ENCODE measurements at regions not wholly inside any gene's neighbourhood (a gene's known extent, or its start where the extent isn't known, plus 50 kb on each side); places are given as distances from the start of the nearest gene placed in this dataset.

DNA sequence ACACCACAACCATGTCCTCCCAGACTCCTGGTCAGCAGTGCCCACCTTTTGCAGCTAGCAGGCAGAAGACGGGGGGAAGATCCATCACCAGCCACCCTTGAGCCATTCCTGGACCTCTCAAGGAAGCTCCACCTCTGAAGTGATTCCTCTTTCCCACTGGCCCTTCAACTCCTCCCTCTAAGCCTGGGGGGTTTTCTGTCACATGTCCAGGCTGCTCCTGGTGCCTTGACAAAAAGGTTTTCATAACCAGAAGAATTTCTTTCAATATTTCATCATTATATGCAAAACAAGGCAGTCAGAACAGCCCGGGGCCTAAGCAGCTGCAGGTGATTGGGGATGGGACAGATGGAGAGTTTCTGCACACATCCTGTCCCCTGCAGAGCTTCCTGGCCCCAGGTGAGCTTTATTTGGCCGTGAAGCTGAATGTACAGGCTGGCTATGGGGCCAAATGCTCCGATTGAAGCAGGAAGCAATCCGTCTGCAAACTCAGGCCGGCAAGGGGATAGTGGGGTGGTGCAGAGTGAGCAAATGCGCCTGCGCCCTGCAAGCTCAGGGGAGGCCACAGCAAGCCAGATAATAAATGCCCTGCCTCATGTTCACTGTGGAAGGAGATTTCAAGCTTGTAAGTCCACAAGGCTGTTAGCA, 173.5 kb downstream of the C5orf15 start:
- DNase-seq, result no peak

DNA sequence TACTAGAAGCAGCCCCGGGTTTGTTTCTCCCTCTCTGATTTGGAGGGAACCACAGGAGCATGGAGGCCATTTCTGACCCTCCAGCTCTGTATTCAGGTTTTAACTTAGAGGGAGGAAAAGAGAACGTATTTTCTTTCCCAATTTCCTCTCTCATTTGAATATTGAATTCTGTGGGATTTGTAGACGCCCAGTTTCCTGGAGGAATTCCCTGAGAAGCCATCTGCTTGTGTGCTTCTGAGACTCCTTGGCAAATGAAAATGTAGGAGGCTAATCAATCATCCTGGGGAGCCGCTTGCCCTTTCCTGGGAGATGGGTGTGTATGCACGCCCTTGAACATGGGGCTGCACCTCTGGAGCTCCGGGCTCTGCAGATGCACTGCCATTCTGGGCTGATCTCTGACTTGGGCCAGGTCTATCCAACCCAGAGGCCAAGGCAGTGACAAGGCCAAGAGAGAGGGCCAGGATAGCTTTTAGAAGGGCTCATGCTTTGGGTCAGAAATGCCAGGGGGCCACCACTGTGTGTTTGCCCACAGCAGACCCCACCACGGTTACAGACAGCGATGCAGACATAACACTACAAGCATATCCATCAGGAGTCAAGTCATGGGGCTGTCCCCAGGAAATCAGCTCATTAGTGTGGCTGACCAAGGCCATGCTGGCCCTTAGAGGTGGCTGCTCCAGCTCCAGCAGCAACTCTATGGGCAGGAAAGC, 174.5 kb downstream of the C5orf15 start:
- DNase-seq, result no peak

DNA sequence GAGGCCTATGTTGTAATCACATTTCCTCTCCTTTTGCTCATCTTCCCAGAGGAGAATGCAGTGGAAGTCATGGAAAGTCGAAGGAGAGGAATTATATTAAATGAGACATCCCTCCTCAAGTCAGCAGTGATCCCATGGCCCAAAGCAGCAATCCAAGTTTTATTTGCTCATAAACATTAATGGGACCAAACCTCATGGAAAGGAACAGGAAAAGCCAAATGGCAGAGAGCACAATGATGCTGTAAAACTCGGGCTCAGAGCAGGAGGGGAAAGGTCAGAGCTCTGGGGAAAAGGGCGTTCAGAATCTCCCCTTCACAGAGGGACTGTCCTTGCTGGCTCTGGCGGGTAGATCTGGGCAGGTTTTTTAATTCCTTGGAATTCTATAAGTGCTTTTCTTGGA, 175.8 kb downstream of the C5orf15 start:
- no peak for DNase-seq

DNA sequence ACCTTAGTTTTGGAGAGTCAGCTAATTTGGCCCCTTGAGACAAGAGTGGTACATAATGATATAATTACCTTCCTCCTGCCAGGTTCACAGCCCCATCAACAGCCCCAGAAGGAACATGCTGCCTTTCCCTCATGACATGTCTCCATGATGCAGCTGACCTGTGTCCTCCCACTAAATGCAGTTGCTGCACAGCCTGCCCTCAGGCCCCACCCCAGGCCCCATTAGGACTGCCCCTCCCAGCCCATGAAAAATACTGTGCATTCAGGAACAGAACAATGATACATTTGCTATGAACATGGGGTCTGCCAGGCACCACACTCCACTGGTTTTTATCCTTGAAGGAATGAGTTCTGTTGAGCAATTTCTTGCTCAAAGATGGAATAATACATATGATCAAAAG, 176.4 kb downstream of the C5orf15 start:
- no peak for DNase-seq

DNA sequence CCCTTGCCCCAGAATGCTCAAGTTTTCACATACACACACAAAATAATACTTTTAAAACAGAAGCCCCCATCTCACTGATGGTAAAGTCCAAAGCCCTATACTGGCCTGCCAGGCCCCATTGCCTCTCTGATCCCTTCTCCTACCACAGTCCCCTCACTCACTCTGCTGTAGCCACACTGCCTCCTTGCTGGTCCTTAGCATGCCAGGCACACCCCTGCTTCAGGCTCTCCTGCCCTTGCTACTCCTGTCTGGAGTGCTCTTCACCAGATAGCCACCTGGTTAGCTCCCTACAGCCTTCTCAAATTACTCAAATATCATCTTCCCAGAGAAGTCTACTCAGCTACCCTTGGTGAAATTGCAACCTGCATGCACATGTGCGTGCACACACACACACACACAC, 177.5 kb downstream of the C5orf15 start:
- no peak for DNase-seq

DNA sequence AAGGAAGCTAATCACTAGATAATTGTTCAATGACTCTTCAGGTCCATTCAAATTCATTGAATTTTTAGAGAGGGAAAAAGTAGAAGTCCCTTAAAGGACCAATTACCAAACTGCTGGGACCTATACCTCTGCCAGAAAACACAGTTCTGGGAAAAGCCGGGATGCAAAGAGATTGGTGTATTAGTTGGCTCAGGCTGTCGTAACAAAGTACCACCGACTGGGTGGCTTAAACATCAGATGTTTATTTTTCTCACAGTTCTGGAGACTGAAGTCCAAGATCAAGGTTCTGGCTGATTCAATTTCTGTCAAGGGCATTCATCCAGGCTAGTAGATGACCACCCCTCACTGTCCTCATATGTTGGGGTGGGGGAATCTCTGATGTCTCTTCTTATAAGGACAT, 177.1 kb upstream of the FSTL4 start:
- no peak for DNase-seq

DNA sequence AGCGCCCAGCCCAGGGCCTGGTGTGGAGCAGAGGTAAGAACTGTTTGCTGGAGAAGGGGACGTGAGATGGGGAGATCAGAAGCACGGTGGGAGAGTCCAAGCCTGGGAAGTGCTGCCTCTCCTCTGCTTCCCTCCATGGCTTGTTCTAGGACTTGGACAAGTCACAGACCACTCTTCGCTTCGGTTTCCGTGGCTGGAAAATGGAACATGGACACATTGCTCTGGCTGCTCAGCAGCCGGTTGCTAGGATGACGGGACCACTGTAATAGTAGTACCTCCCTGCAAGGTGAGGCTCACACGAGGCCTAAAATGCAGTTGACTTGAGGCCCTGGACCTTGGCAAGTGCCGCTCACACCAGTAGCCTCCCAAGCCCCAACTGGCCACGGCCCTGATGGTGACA, 175.8 kb upstream of the FSTL4 start:
- DNase-seq, result no peak

DNA sequence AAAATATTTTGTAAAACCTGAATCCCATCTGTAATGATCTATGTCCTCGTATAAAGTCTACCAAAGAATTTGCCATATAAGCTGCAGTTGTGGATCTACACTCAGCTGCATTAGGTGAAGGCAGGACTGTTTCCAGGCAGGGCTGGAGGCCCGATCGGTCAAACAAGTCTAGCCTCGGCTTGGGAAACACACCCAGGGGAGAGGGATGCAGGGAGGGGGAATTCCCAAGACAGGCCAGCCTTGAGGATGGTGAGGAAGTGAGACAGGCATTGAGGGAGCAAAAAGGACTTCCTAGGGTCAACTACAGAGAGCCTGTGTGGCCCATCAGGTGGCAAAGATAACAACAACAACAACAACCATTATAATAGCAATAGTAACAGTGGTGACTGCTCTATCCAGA, 174.1 kb upstream of the FSTL4 start:
- DNase-seq, result no peak

DNA sequence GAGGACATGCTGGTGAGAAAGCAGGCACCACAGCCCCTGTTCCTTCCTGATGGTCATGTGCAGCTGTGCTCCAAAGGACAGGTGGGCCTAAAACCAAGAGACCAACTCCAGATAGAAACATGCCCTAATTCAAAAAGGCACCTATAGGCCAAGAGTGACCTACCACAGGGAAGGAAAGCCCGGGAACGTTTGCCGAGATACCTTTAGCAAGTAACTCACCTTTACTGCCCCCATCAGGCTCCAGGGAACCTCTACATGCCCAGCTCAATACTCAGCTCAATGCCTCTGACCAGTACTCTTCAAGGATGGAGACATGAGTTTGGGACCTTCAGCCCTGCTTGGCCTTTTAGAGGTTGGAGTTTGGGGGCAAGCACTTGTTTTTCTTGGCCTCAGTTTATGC, 172.8 kb upstream of the FSTL4 start:
- DNase-seq, result no peak

DNA sequence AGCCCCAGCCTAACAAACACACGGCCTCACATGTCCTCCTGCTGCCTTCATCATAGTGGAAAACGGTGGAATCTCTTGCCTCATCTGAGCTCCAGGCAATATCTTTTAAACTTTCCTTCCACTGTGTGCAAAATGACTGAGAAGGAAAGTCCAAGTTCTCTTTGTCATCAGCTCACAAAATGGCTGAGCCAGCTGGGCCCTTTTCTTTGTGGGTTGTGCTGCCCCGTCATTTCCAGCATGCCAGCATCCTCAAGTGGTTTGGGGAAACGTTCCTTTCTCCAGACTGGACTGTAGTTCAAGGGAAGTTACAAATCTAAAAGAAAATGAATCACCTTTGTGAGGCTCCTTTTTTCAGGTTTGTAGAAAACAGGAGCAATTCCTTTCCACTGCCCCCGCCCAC, 171.1 kb upstream of the FSTL4 start:
- no peak for DNase-seq

DNA sequence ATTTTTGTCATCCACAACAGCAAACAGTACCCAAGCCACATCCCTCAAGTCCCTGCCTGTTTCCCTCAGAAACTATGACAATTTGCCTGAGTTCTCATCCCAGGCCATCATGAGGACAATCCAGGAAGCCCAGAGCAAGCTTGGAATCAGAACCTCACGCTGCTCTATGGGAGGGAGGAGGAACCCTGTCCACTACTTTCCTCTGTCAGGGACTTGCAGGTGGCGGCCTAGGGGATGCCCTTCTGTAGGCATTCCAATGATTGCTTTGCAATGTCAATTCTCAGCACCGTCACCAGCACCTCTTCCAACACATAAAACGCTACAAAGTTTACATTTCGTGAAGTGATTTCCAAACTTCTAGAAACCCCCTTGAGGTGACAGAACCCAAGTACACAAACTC, 170.4 kb upstream of the FSTL4 start:
- DNase-seq, result no peak

DNA sequence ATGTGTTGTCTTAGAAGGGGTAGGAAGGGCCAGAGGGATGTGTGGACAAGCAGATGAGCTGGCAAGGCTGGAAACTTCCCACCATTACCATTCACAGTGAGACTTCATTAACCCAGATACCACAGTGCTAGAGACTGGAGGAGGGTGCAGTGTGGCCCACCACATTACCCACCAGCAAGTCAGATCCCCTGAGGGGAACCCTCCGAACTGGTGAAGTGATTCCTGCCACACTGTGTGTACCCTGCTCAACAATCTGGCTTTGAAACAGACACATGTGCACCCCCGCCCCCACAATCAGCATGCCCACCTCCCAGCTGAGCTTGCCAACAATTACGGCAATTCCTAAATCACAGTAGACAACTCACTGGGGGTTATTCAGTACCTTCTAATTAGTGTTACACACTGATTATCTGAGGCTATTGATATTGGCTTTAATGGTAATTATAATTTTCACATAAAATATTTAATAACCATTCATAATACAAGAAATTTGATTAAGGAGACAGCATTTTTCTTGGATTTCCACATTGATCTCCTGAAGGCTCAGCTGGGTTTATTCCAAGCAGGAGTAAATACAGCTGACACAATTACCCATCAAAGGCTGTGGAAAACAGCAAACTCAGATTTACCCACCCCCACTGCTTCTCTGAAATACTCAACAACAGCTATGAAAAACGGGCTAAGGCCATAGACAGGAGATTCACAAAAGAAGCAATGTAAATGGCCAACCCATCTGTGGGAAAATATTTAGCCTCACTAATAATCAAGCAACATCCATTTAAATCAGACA, 169.3 kb upstream of the FSTL4 start:
- DNase-seq, result no peak

DNA sequence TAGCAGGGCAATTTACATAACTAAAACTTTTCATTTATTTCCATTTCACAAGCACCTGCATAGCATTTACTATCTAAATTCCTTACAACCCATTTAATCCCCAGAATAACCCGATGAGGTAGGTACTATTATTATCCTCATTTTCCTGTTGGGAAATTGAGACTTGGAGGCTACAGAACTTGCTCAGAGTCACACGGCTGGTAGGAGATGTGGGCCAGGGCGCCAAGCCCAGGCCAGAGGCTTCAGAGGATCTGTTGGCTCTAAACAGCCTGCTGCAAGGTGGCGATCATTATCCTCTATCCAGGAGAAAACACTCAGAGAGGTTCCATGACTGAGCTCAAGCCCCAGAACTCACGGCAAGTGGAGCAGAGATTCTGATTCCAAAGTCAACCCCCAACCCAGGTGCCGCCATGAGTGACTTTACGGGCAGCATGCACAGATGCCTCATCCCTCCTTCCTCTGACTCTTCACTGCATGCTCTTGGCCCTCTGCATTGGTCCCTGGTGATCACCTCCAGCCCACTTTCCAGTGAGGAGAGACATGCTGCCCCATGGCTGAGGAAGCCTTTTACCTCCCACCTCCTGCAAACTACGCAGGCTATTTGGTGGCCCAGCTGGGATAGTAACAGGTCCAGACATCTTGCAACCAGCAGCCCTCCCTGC, 168.4 kb upstream of the FSTL4 start:
- no peak for DNase-seq

DNA sequence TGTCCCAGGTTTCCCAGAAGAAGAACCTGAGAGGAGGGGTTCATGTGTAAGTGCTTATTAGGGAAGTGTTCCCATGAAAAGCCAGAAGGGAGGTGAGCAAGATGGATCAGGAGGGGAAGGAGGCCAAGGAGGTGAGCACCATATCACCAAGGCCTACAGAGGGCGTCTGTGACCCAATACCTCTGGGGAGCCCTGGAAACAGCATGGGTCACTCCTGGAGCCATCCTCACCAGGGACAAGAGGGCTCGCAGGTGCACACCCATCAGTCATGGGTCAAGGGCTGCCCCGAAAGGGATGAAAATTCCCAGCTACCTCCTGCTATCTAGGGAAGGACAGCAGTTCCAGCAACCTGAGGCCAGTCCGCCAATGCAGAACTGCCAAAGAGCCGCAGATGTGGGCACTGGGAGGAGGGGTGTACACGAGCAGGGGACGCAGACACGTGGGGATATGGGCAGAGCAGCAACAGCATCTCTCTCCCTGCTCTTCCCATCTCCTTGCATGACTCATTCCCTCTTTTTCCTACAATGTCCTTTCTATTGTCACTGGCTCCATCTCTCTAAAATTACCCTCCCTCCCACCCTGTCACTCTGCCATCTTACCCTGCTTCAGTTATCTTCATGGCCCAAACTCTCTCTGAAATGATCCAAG, 167.6 kb upstream of the FSTL4 start:
- DNase-seq, result no peak

DNA sequence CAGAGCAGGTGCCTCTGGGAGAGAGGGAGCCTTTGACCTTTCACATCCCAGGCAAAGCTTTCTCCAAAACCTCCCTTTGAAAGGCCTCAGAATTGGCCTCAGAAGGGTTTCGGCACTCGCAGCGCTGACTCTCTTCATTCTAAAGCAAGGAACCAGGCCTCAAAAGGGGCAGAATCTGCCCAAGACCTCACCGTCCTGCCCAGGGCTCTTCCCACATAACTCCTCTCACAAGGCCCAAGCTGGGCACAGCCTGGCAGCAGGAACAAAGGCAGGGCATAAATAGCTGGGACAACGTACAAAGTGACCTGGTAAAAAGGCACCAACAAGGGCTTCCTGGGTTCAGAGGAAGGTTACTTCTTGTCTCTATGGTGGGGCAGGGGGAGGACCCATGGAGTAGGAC, 166.3 kb upstream of the FSTL4 start:
- no peak for DNase-seq

DNA sequence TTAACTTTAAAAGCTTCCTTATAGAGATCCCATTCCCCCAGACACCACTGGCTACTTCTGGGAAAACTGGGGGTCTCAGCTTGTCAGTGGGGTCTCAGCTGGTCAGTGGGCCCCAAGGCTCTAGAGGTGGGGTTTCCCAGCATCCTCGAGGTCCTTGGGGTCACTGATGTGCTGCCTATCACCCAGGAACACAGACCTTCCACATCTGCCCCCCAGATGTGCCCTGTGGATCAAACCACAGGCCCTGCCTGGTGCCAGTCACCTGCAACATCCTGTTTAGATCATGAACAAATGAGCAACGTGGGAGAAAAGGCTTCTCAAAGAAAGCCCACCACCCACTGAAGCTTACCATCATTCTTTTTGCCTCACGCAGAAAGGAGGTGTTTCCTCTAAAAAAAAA, 165.6 kb upstream of the FSTL4 start:
- DNase-seq, result no peak

DNA sequence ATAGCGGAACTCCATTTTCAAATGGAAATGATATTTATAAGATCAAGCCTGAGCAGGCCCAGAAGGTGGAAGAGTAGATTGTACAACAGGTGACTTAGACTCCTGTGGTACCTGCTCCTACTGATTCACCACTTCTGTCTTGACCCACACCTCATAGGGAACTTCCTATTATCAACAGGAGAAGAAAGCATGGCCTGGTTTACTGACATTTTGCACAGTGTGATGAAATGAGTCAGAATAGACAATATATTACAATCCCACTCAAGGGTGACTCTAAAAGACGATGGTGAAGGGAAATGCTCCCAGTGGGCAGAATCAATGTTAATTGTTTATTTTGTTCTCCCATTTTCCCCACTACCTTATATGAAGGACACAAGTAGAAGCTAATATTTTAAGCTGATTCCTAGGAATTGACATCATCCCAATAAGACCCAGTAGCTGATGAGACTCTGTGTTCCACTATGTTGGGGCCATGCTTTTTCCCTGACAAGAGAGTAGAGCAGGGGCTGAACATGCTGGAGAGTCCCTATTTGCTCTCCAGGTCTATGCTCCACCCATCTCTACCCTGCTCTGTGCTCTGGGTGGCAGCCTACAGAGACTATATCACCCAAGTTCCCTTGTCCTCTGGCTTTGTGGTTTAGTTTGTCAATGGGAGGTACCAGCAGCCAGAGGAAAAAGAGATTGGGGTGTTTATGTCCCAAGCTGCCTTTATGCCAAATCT, 163.4 kb upstream of the FSTL4 start:
- no peak for DNase-seq

DNA sequence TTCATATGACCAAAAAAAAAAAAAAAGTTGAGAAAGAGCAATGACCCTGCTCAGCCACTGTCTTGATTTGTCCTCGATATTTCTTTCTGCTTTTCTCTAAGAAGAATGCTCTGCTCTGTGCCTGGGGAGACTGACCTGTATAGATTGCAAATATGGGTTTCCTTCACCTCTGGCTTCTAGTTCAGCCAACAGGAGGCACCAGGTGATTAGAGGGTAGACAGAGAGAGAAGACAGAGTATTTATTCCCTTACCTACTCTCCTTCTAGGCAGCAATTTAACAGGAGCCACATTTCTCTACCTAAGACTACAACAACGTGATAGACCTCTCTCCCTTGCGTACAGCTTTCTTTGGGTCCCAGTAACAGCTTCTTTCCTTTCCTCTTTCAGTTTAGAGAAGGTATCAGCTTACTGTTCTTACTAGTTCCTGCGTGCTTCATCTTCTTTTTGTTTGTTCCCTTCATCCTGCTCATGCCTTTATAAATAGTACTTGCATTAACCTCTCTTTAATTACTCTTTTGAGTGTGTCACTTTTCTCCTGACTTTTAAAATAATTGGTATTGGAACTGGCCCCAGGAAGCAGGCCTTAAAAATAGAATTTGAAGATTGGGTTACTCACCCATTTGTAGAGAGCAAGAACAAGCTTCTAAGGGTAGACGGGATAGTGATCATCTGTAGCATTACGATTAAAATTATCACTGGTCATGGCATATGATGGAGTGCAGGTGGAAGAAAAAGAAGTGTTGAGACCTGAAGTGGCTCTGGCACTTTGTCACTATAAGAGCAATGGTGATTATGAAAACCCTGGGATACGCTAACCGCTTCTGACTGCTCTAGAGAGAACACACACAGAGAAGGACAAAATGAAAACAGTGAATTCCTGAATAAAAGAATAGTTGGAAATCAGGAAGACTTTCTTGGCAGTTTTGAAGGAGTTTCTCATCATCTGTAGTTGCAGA, 161.2 kb upstream of the FSTL4 start:
- DNase-seq, result no peak

DNA sequence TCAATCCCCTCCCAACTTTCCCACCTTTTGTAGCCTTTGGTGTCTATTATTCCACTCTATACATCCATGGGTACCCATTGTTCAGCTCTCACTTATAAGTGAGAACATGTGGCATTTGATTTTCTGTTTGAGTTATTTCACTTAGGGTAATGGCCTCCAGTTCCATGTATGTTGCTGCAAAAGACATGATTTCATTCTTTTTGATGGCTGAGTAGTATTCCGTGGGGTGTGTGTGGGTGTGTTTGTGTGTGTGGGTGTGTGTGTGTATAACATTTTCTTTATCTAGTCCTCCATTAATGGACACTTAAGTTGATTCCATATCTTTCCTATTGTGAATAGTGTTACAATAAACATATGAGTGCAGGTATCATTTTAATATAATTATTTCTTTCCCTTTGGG, 157.5 kb upstream of the FSTL4 start:
- DNase-seq, result no peak

DNA sequence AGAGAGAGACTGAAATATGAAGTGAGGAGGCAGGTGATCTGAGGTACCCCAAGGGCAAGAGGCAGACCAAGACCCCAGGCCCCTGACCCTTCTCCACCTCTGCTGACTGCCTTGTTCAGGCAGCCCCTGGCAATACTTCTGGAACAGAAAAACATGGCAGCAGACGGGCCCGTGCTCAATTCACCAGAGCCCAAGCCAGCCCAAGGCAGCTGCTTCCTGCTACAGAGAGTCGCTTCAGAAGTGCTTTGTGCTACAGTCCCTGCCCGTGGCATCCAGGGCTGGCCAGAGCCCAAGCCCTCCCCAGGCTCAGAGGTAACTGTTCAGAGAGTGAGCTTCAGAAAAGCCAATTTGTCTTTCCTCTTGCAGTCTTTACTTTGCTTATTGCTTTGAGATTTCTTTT, 151.4 kb upstream of the FSTL4 start:
- no peak for DNase-seq

DNA sequence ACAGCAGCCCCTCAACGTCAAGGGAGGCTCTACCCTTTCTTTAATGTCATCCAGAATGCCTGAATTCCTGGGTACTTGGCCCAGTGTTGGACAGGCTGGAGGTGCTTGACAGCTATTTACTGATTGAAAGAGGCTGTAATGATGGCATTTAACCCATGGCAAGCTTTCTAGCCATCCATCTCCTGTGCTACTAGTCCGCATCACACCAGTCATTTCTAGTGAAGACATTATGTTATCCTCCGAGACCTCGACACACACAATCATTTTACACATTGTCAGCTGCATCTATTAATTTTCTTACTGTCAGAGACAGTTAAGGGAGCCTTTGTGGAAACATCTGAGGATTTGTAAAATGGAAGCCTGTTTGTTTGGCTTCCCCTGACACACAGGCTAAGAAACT, 149.3 kb upstream of the FSTL4 start:
- no peak for DNase-seq
